Activated CD8-positive, alpha-beta T cell treated with anti-CD3 and anti-CD28 coated beads for 36 hours (primary cell): ENCODE measurements at regions not wholly inside any gene's neighbourhood (a gene's known extent, or its start where the extent isn't known, plus 50 kb on each side); places are given as distances from the start of the nearest gene placed in this dataset.

Experiments used
- ATAC-seq: fragments of 200-7000 bp; cut with Tn5 transposase; one replicate; pipeline ENCODE4 v1.10.0; 2021; ENCODE audit warnings: mild to moderate bottlenecking, moderate library complexity
- CTCF ChIA-PET: fragments of 350-600 bp; sonication (Branson Sonifier 250); formaldehyde crosslinking; loops from one replicate; lab custom pipeline; 2021; ENCODE audit warnings: antibody characterized with exemption; lab: Charles Lee
- POLR2A ChIA-PET: fragments of 350-600 bp; sonication (Branson Sonifier 250); formaldehyde crosslinking; loops from one replicate; lab custom pipeline; 2021; ENCODE audit warnings: antibody characterized with exemption; lab: Charles Lee
- DNase-seq: peaks from one replicate; pipeline ENCODE4 v3.0.0-alpha.2; 2020
- H3K27ac Mint-ChIP-seq: one replicate; pipeline ENCODE4 v1.8.0; 2021; ENCODE audit warnings: mild to moderate bottlenecking, mixed read lengths
- H3K27me3 Mint-ChIP-seq: one replicate; pipeline ENCODE4 v1.8.0; 2021; ENCODE audit warnings: mixed read lengths
- H3K36me3 Mint-ChIP-seq: one replicate; pipeline ENCODE4 v1.8.0; 2021; ENCODE audit warnings: low read depth, mixed read lengths
- H3K4me1 Mint-ChIP-seq: one replicate; pipeline ENCODE4 v1.8.0; 2021; ENCODE audit warnings: low read depth, mixed read lengths
- H3K4me3 Mint-ChIP-seq: one replicate; pipeline ENCODE4 v1.8.0; 2021; ENCODE audit warnings: mild to moderate bottlenecking, moderate library complexity, mixed read lengths
- H3K9me3 Mint-ChIP-seq: one replicate; pipeline ENCODE4 v1.8.0; 2021; ENCODE audit warnings: mixed read lengths
- intact Hi-C: fragments of 100-400 bp; cut with micrococcal nuclease; formaldehyde crosslinking; loops from one replicate; pipeline ENCODE4 v1.10.0; 2022
- TF ChIP-seq, protein P1 (sequence below): fragments of 200-600 bp; IDR thresholded peaks from one replicate; pipeline ENCODE4 v1.8.0; 2022; ENCODE audit warnings: antibody characterized with exemption, mild to moderate bottlenecking

DNA sequence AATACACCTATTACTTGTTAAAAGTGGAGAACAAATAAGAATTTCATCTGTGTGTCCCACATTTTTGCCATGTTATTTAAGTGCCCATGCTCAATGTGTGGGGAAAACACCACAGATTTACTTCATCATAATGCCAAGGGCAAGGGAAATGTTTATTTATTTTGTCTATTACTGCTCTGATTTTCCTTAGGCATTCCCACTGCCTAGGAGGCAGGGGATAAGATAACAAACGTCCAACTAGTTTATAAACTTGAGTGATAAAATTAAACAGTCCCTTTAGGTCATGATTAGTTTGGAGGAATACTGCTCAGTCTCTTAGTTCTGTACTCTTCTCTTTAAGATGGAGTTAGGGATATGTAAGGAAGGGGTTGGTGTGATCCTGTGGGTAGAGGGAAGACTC is 598.4 kb upstream of the MARCKS start:
- Mint-ChIP-seq H3K4me1 (no peaks in the 10 kb centered on the region), H3K9me3 (peaks cover 5% of the 10 kb centered on the region), H3K27me3 (no peaks in the 10 kb centered on the region), H3K27ac (no peak overlapping the region), H3K36me3 (no peaks in the 10 kb centered on the region), H3K4me3 (no peak overlapping the region)
- ChIA-PET CTCF (no interaction called here), POLR2A (no interaction called here)
- ATAC-seq, result no peak
- TF ChIP-seq, protein P1, sequence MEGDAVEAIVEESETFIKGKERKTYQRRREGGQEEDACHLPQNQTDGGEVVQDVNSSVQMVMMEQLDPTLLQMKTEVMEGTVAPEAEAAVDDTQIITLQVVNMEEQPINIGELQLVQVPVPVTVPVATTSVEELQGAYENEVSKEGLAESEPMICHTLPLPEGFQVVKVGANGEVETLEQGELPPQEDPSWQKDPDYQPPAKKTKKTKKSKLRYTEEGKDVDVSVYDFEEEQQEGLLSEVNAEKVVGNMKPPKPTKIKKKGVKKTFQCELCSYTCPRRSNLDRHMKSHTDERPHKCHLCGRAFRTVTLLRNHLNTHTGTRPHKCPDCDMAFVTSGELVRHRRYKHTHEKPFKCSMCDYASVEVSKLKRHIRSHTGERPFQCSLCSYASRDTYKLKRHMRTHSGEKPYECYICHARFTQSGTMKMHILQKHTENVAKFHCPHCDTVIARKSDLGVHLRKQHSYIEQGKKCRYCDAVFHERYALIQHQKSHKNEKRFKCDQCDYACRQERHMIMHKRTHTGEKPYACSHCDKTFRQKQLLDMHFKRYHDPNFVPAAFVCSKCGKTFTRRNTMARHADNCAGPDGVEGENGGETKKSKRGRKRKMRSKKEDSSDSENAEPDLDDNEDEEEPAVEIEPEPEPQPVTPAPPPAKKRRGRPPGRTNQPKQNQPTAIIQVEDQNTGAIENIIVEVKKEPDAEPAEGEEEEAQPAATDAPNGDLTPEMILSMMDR, result no peak
- intact Hi-C loops, result no loop called here
- no peak for DNase-seq

DNA sequence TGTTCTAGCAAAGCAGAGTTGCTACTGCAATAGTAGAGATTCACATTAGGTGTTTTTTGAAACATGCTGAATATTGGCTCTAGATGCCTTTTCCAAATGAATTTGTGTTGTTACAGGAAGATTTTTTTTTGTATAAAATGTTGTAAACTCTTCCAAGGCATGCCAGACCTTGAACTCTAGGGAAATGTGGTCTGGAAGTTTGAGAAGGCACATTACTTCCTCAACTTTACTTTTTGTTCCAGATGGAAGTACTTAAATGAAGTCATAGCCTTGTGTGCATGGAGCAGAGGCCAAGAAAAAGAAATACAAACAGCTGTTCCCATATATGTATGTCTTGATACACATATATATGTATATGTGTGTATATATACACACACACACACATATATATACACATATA is 585.7 kb upstream of the MARCKS start:
- Mint-ChIP-seq H3K4me1 (no peaks in the 10 kb centered on the region), H3K4me3 (no peak overlapping the region), H3K9me3 (peaks cover 25% of the 10 kb centered on the region), H3K36me3 (no peaks in the 10 kb centered on the region), H3K27me3 (no peaks in the 10 kb centered on the region), H3K27ac (no peak overlapping the region)
- intact Hi-C loops, result no loop called here
- DNase-seq (no peak), ATAC-seq (no peak)
- ChIA-PET CTCF (no interaction called here), POLR2A (no interaction called here)
- TF ChIP-seq, protein P1, result no peak

DNA sequence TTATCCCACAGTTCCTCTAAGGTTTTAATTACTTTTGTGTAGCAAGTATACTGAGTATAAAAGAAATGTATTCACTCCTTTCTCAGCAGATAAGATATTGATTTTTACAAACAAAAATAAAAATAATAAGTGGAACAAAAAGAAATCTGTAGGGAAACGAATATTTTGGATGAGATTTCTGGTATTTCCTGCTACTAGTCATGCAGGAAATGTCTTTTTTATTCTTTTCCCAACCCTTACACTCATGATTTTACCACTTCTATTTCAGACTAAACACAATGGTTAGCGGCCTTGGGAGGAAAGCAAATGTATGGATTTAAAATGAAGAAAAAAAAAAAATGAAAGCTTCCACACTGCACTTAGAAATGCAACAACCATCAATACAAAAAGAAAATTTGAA is 580.5 kb upstream of the MARCKS start:
- ATAC-seq (no peak), DNase-seq (no peak)
- POLR2A ChIA-PET, result no interaction called here
- Mint-ChIP-seq H3K27me3 (no peaks in the 10 kb centered on the region), H3K27ac (no peak overlapping the region), H3K9me3 (peaks cover 1% of the 10 kb centered on the region), H3K4me1 (no peaks in the 10 kb centered on the region), H3K36me3 (no peaks in the 10 kb centered on the region), H3K4me3 (no peak overlapping the region)
- CTCF ChIA-PET, result no interaction called here
- TF ChIP-seq, protein P1, result no peak
- intact Hi-C loops, result no loop called here

DNA sequence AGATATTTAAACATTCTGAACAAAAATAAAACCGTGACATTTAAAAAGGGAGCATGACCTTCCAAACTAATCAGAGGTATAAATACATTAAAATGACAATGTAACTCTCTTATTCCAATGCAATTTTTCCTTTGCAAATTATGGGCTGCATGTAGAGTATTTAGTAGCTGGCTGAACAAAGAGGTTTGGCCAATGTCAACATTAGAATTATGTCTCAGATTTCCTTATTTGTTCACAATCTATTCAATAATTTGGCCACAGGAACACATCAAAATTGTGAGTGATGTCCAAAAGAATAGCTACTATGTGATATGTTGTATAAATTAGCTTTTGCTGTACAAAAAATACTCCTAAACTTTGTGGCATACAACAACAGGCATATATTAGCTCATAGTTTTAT is 580.0 kb upstream of the MARCKS start:
- H3K9me3 Mint-ChIP-seq, result peaks cover 1% of the 10 kb centered on the region
- no peaks in the 10 kb centered on the region for H3K27me3 Mint-ChIP-seq
- CTCF ChIA-PET, result no interaction called here
- no peaks in the 10 kb centered on the region for H3K4me1 Mint-ChIP-seq
- POLR2A ChIA-PET, result no interaction called here
- DNase-seq (no peak), ATAC-seq (no peak)
- intact Hi-C loops, result no loop called here
- H3K4me3 Mint-ChIP-seq, result no peak overlapping the region
- TF ChIP-seq, protein P1, result no peak
- no peak overlapping the region for H3K27ac Mint-ChIP-seq
- H3K36me3 Mint-ChIP-seq, result no peaks in the 10 kb centered on the region

DNA sequence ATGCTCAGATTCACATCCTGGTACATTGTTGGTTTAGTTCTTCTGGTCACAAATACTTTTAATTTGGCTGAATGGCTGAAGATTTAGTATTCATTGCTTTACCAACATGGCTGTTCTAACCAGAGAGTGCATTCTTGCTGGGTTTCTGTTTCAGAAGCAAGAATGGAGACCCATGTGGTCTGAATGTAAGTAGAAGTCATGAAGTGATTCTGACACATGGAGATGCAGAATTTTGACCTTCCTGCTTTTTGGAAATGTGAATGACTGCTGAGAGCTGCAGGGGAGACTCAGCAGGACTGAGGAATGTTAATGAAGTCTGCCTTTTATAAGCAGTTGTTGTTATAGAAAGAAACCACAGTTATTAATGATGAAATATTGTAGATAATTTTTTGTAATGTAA is 576.1 kb upstream of the MARCKS start:
- H3K36me3 Mint-ChIP-seq, result no peaks in the 10 kb centered on the region
- TF ChIP-seq, protein P1, result no peak
- H3K27ac Mint-ChIP-seq, result no peak overlapping the region
- CTCF ChIA-PET, result no interaction called here
- POLR2A ChIA-PET, result no interaction called here
- peaks cover 1% of the 10 kb centered on the region for H3K9me3 Mint-ChIP-seq
- intact Hi-C loops, result no loop called here
- H3K27me3 Mint-ChIP-seq, result no peaks in the 10 kb centered on the region
- H3K4me1 Mint-ChIP-seq, result no peaks in the 10 kb centered on the region
- H3K4me3 Mint-ChIP-seq, result no peak overlapping the region
- DNase-seq (no peak), ATAC-seq (no peak)
